OCI-LY3 (cell line): ENCODE measurements at regions not wholly inside any gene's neighbourhood (a gene's known extent, or its start where the extent isn't known, plus 50 kb on each side); places are given as distances from the start of the nearest gene placed in this dataset.
"Not testable (repeated sequence)": the region's sequence is repeated elsewhere in the genome, so short reads cannot be mapped to it uniquely, and the experiment has no call there.

Source experiments
- H2AFZ ChIP-seq: fragments of 200-600, 300-600 bp; shearing (Covaris generic); 2 replicates; pipeline ENCODE4 v1.6.0; 2014; ENCODE audit warnings: antibody characterized with exemption, low read depth, low read length
- H3K27ac ChIP-seq: fragments of 200-600, 300-600 bp; sonication (generic); 2 replicates; pipeline ENCODE4 v1.5.1; 2014; ENCODE audit warnings: mild to moderate bottlenecking, low read length, moderate library complexity, mixed read lengths
- H3K27me3 ChIP-seq: fragments of 200-600, 300-600 bp; sonication (generic); 2 replicates; pipeline ENCODE4 v1.6.1; 2014; ENCODE audit warnings: low read depth, low read length, mixed read lengths
- H3K36me3 ChIP-seq: fragments of 200-600, 300-600 bp; sonication (generic); replicated peaks from 2 replicates; pipeline ENCODE3; 2014; ENCODE audit warnings: low read depth, low read length, mixed read lengths
- H3K4me1 ChIP-seq: fragments of 300-600, 200-600 bp; sonication (generic); 2 replicates; pipeline ENCODE4 v1.6.1; 2014; ENCODE audit warnings: low read length, mixed read lengths
- H3K4me2 ChIP-seq: fragments of 200-600, 300-600 bp; sonication (generic); 2 replicates; pipeline ENCODE4 v1.6.1; 2014; ENCODE audit warnings: low read length, mixed read lengths
- H3K4me3 ChIP-seq: fragments of 300-600, 200-600 bp; sonication (generic); 2 replicates; pipeline ENCODE4 v1.5.1; 2014; ENCODE audit warnings: antibody characterized with exemption, mild to moderate bottlenecking, low read length, moderate library complexity
- H3K79me2 ChIP-seq: fragments of 300-600, 200-600 bp; shearing (Covaris generic); 2 replicates; pipeline ENCODE4 v1.6.1; 2014; ENCODE audit warnings: mild to moderate bottlenecking, low read length, mixed read lengths
- H3K9ac ChIP-seq: fragments of 300-600, 200-600 bp; shearing (Covaris generic); 2 replicates; pipeline ENCODE4 v1.6.0; 2014; ENCODE audit warnings: mild to moderate bottlenecking, low read length, moderate library complexity
- H3K9me3 ChIP-seq: fragments of 200-600, 300-600 bp; shearing (Covaris generic); 2 replicates; pipeline ENCODE4 v1.6.1; 2014; ENCODE audit warnings: low read length, mixed read lengths; ENCODE audit not compliant: insufficient read depth
- H4K20me1 ChIP-seq: fragments of 200-600, 300-600 bp; sonication (generic); 2 replicates; pipeline ENCODE4 v1.6.1; 2016; ENCODE audit warnings: low read length, mixed read lengths; ENCODE audit not compliant: insufficient read depth
- CTCF ChIP-seq: fragments of 200-600, 300-600 bp; sonication (generic); IDR thresholded peaks from 2 replicates; pipeline ENCODE4 v1.5.1; 2014; ENCODE audit warnings: antibody characterized with exemption, low read length, low read depth
- EZH2phosphoT487 ChIP-seq: fragments of 200-600 bp; shearing (Covaris generic); IDR thresholded peaks from 2 replicates; pipeline ENCODE4 v1.6.1; 2018; ENCODE audit warnings: antibody characterized with exemption, mixed run types, low read depth

- Histone ChIP-seq H3K4me1 (no peaks in the 10 kb centered on the region), H3K9me3 (no peaks in the 10 kb centered on the region), H4K20me1 (no peaks in the 10 kb centered on the region), H3K4me3 (no peak overlapping the region), H2AFZ (no peak overlapping the region), H3K27me3 (no peaks in the 10 kb centered on the region), H3K36me3 (no peaks in the 10 kb centered on the region), H3K9ac (no peak overlapping the region), H3K79me2 (no peaks in the 10 kb centered on the region), H3K27ac (no peak overlapping the region), H3K4me2 (no peak overlapping the region)
- no peak for TF ChIP-seq CTCF
- no peak for TF ChIP-seq EZH2phosphoT487
Measured at GRCh38 chr5:166282939-166283338, 2008.5 kb upstream of the WWC1 start.

GRCh38 chr5:166285361-166285760 lies 2006.1 kb upstream of the WWC1 start:
- no peak overlapping the region for H3K27ac ChIP-seq
- H3K4me2 ChIP-seq, result no peak overlapping the region
- no peak overlapping the region for H3K4me3 ChIP-seq

GRCh38 chr5:166286832-166287231 lies 2004.6 kb upstream of the WWC1 start:
- Histone ChIP-seq H3K4me1 (no peaks in the 10 kb centered on the region), H3K79me2 (no peaks in the 10 kb centered on the region), H3K9ac (no peak overlapping the region), H4K20me1 (no peaks in the 10 kb centered on the region), H2AFZ (no peak overlapping the region), H3K4me3 (no peak overlapping the region), H3K36me3 (no peaks in the 10 kb centered on the region), H3K4me2 (no peak overlapping the region), H3K9me3 (no peaks in the 10 kb centered on the region), H3K27ac (no peak overlapping the region), H3K27me3 (no peaks in the 10 kb centered on the region)
- TF ChIP-seq EZH2phosphoT487, result no peak
- no peak for TF ChIP-seq CTCF

More at GRCh38 chr5:166285361-166285760, 2006.1 kb upstream of the WWC1 start:
- no peak for TF ChIP-seq CTCF
- no peak for TF ChIP-seq EZH2phosphoT487
- H3K27me3 ChIP-seq, result no peaks in the 10 kb centered on the region
- no peak overlapping the region for H2AFZ ChIP-seq
- no peaks in the 10 kb centered on the region for H3K36me3 ChIP-seq
- no peaks in the 10 kb centered on the region for H4K20me1 ChIP-seq
- H3K4me1 ChIP-seq, result no peaks in the 10 kb centered on the region
- H3K9me3 ChIP-seq, result no peaks in the 10 kb centered on the region
- H3K79me2 ChIP-seq, result no peaks in the 10 kb centered on the region
- H3K9ac ChIP-seq, result no peak overlapping the region

- Histone ChIP-seq H3K4me2 (no peak overlapping the region), H3K9me3 (no peaks in the 10 kb centered on the region)
- TF ChIP-seq CTCF (no peak), EZH2phosphoT487 (no peak)
Measured at GRCh38 chr5:166287866-166288265, 2003.6 kb upstream of the WWC1 start.

GRCh38 chr5:166291800-166292199 lies 1999.6 kb upstream of the WWC1 start:
- H4K20me1 ChIP-seq, H3K9ac ChIP-seq, H3K36me3 ChIP-seq, H3K27ac ChIP-seq, H3K4me1 ChIP-seq, H3K9me3 ChIP-seq, H3K79me2 ChIP-seq, H3K27me3 ChIP-seq, H3K4me2 ChIP-seq, H3K4me3 ChIP-seq, H2AFZ ChIP-seq: not testable (repeated sequence)

More at GRCh38 chr5:166287866-166288265, 2003.6 kb upstream of the WWC1 start:
- Histone ChIP-seq H4K20me1 (no peaks in the 10 kb centered on the region), H3K4me1 (no peaks in the 10 kb centered on the region), H2AFZ (no peak overlapping the region), H3K9ac (no peak overlapping the region), H3K4me3 (no peak overlapping the region), H3K36me3 (no peaks in the 10 kb centered on the region), H3K79me2 (no peaks in the 10 kb centered on the region), H3K27me3 (no peaks in the 10 kb centered on the region), H3K27ac (no peak overlapping the region)
